Tibial nerve (tissue), 4 donors: ENCODE measurements at regions not wholly inside any gene's neighbourhood (a gene's known extent, or its start where the extent isn't known, plus 50 kb on each side); places are given as distances from the start of the nearest gene placed in this dataset.

Experiments
- DNase-seq, 2 donors: peaks; one replicate each; pipeline ENCODE4 v3.0.0-alpha.2; 2019; ENCODE audit warnings: low spot score in 2 of 2
- H3K27ac ChIP-seq, 4 donors: fragments of 200-600 bp; sonication (generic) in 3 of 4; one replicate each; pipeline ENCODE4 v1.5.1; 2017 to 2019; ENCODE audit warnings: mild to moderate bottlenecking in 1 of 4
- H3K27me3 ChIP-seq, 2 donors: fragments of 200-600 bp; sonication (generic) in 1 of 2; one replicate each; pipeline versions ENCODE4 v1.5.1 to v1.6.0; 2017 to 2019
- H3K36me3 ChIP-seq, 3 donors: fragments of 200-600 bp; sonication (generic); one replicate each; pipeline ENCODE4 v1.5.1; 2018 to 2019
- H3K4me1 ChIP-seq, 4 donors: fragments of 200-600 bp; sonication (generic) in 3 of 4; one replicate each; pipeline ENCODE4 v1.5.1; 2017 to 2019
- H3K4me3 ChIP-seq, 4 donors: fragments of 200-600 bp; sonication (generic) in 3 of 4; one replicate each; pipeline ENCODE4 v1.5.1; 2017 to 2019; ENCODE audit warnings: mild to moderate bottlenecking in 1 of 4, moderate library complexity in 1 of 4
- H3K9me3 ChIP-seq, 4 donors: fragments of 200-600 bp; sonication (generic) in 3 of 4; one replicate each; pipeline ENCODE4 v1.5.1; 2017 to 2019
- CTCF ChIP-seq, 5 experiments: fragments of 200-600 bp in 3 of 5; fragments of 450-650 bp in 2 of 5; sonication (generic) in 3 of 5; IDR thresholded peaks; one replicate each; pipeline ENCODE4 v1.5.1; 2016 to 2019; ENCODE audit warnings: antibody characterized with exemption in 5 of 5, mild to moderate bottlenecking in 3 of 5, moderate library complexity in 2 of 5
- EP300 ChIP-seq, 2 donors: sonication (generic); formaldehyde crosslinking; IDR thresholded peaks; one replicate each; pipeline ENCODE4 v1.6.1; 2017; ENCODE audit warnings: antibody characterized with exemption in 2 of 2, mild to moderate bottlenecking in 1 of 2
- POLR2A ChIP-seq, 2 donors: fragments of 450-650 bp; IDR thresholded peaks; one replicate each; pipeline ENCODE4 v1.6.1; 2017; ENCODE audit warnings: antibody characterized with exemption in 2 of 2, mild to moderate bottlenecking in 2 of 2, moderate library complexity in 2 of 2
- WGBS, 2 donors: methylation state at CpG; one replicate each; pipeline ENCODE4 v1.1.5; 2018; 5-methylcytosine and 5-hydroxymethylcytosine counted together

- H3K4me3 ChIP-seq = no peak overlapping the region
- no peaks in the 10 kb centered on the region for H3K36me3 ChIP-seq
- 52 to 57% methylated on average over 8 to 9 of the region's 9 CpGs for WGBS, 2 donors
- no peaks in the 10 kb centered on the region for H3K27me3 ChIP-seq
- DNase-seq = no peak
- no peak overlapping the region for H3K27ac ChIP-seq
- H3K4me1 ChIP-seq = no peaks in the 10 kb centered on the region
- TF ChIP-seq POLR2A (IDR thresholded peaks at IDR 0.05) (no peak), EP300 (IDR thresholded peaks at IDR 0.05) (no peak), CTCF (IDR thresholded peaks at IDR 0.05) (no peak)
- peaks cover 0 to 3% (median 0%) of the 10 kb centered on the region in 4 donors for H3K9me3 ChIP-seq
Measured at GRCh38 chr9:99509065-99509745, 287.1 kb downstream of the SEC61B start.

GRCh38 chr9:99509900-99510535, 287.9 kb downstream of the SEC61B start:
- no peak for DNase-seq
- Histone ChIP-seq H3K4me1 (no peaks in the 10 kb centered on the region), H3K27ac (no peak overlapping the region), H3K27me3 (no peaks in the 10 kb centered on the region), H3K36me3 (no peaks in the 10 kb centered on the region), H3K9me3 (peaks cover 0 to 2% (median 0%) of the 10 kb centered on the region in 4 donors), H3K4me3 (no peak overlapping the region)
- WGBS, 2 donors = 54 to 57% methylated on average over 4 of the region's 4 CpGs
- TF ChIP-seq EP300 (IDR thresholded peaks at IDR 0.05) (no peak), POLR2A (IDR thresholded peaks at IDR 0.05) (no peak), CTCF (IDR thresholded peaks at IDR 0.05) (no peak)

DNA sequence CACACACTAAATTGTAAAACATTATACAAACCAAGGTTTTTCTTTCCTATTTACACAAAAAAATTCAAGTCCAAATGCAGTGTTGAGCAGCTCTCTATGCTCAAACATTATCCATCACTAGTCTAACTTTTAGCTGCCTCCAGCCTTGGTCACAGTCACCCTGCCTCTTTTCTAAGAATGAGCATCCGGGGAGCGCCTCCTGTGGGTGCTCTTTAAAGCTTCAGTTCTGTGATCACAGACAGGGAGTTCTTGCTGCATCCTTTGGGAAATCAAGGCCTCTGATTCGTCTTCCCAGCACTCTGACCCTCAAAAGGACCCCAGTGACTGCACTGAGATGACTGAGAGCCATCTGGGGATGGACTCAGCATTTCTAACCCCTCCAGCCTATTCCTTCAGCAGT, 289.6 kb downstream of the SEC61B start:
- H3K36me3 ChIP-seq = no peaks in the 10 kb centered on the region
- no peaks in the 10 kb centered on the region for H3K4me1 ChIP-seq
- TF ChIP-seq EP300 (IDR thresholded peaks at IDR 0.05) (no peak), CTCF (IDR thresholded peaks at IDR 0.05) (no peak), POLR2A (IDR thresholded peaks at IDR 0.05) (no peak)
- 70 to 80% methylated on average over 3 of the region's 3 CpGs for WGBS, 2 donors
- no peak overlapping the region for H3K27ac ChIP-seq
- no peaks in the 10 kb centered on the region for H3K27me3 ChIP-seq
- H3K4me3 ChIP-seq = no peak overlapping the region
- H3K9me3 ChIP-seq = no peaks in the 10 kb centered on the region
- DNase-seq = no peak

DNA sequence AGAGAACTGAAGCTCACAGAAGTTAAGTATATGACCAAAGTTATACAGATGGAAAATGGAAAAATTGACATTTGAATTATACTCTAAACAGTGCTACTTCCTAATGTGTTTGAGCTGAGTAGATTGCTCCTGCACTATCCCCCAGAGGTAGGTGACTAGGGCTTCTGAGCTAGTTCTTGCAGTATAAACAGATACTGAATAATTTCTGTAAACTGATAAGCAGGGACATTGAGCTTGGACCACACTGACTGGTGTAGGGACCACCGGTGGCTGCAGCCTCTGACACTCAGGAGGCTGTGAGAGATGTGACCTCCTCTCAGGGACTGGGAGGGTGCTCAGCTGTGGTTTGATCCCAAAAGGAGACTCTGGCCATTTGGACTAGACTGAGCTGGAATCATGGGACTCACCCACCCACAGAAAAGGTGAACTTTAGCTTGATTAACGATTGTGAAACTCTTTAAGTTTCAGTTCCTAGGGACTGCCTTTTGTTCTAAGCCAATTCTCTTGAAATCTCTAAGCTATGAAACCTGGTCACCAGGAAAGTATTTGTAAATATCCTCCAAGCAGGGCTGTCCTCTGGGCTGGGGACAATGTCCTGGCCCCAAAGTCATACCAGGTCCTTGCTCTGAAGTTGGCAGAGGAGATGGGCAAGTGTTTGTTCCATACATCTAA, 291.5 kb downstream of the SEC61B start:
- Histone ChIP-seq H3K27ac (no peak overlapping the region), H3K36me3 (no peaks in the 10 kb centered on the region), H3K4me1 (no peaks in the 10 kb centered on the region), H3K9me3 (no peaks in the 10 kb centered on the region), H3K27me3 (no peaks in the 10 kb centered on the region), H3K4me3 (no peak overlapping the region)
- WGBS, 2 donors = 79 to 86% methylated on average over 2 of the region's 2 CpGs
- no peak for DNase-seq
- TF ChIP-seq POLR2A (IDR thresholded peaks at IDR 0.05) (no peak), CTCF (IDR thresholded peaks at IDR 0.05) (no peak), EP300 (IDR thresholded peaks at IDR 0.05) (no peak)

- Histone ChIP-seq H3K9me3 (no peaks in the 10 kb centered on the region), H3K36me3 (no peaks in the 10 kb centered on the region), H3K27ac (no peak overlapping the region), H3K27me3 (no peaks in the 10 kb centered on the region), H3K4me3 (no peak overlapping the region), H3K4me1 (no peaks in the 10 kb centered on the region)
- DNase-seq = no peak
- TF ChIP-seq EP300 (IDR thresholded peaks at IDR 0.05) (no peak), POLR2A (IDR thresholded peaks at IDR 0.05) (no peak), CTCF (IDR thresholded peaks at IDR 0.05) (no peak)
- WGBS, 2 donors = 83 to 92% methylated on average over 1 of the region's 1 CpG
Measured at GRCh38 chr9:99515093-99515492, 293.0 kb downstream of the SEC61B start.
